Psoas muscle (tissue), 7 donors: ENCODE measurements at regions not wholly inside any gene's neighbourhood (a gene's known extent, or its start where the extent isn't known, plus 50 kb on each side); places are given as distances from the start of the nearest gene placed in this dataset.

Experiments used
- ATAC-seq, 4 donors: fragments of 200-7000 bp; cut with Tn5 transposase; one replicate each; pipeline ENCODE4 v1.9.1; 2020; ENCODE audit warnings: moderate library complexity in 3 of 4, mild to moderate bottlenecking in 2 of 4
- DNase-seq, 2 donors: peaks; one replicate each; pipeline ENCODE4 v3.0.0-alpha.2; 2020
- H3K27ac ChIP-seq: fragments of 200-600 bp; one replicate; pipeline ENCODE4 v1.8.0; 2022
- H3K27me3 ChIP-seq, 3 donors: fragments of 200-600 bp in 1 of 3; one replicate each; pipeline versions ENCODE4 v1.6.1 to v1.8.0; 2013 to 2022; ENCODE audit warnings: low read length in 2 of 3, mild to moderate bottlenecking in 2 of 3, moderate library complexity in 1 of 3; ENCODE audit not compliant: insufficient read depth in 3 of 3
- H3K36me3 ChIP-seq, 2 donors: fragments of 200-600 bp in 1 of 2; one replicate each; pipeline versions ENCODE4 v1.6.1 to v1.8.0; 2013 to 2022; ENCODE audit warnings: low read depth in 1 of 2, mild to moderate bottlenecking in 1 of 2, moderate library complexity in 1 of 2; ENCODE audit not compliant: insufficient read depth in 1 of 2
- H3K4me1 ChIP-seq: fragments of 200-600 bp; one replicate; pipeline ENCODE4 v1.8.0; 2022
- H3K4me3 ChIP-seq: fragments of 200-600 bp; one replicate; pipeline ENCODE4 v1.8.0; 2022; ENCODE audit warnings: mild to moderate bottlenecking
- H3K9me3 ChIP-seq: fragments of 200-600 bp; one replicate; pipeline ENCODE4 v1.8.0; 2022
- WGBS, 3 donors: extraction: QIAGEN DNeasy Blood & Tissue Kit; methylation state at CpG; one replicate each; pipeline versions ENCODE4 v1.1.6 to v1.1.7; 2013; 5-methylcytosine and 5-hydroxymethylcytosine counted together
- intact Hi-C, 2 donors: fragments of 100-400 bp; cut with DNase I; formaldehyde crosslinking; loops; one replicate each; pipeline versions ENCODE4 v1.11.0 to v1.14.2; 2022
- TF ChIP-seq, protein P1 (sequence below): fragments of 200-600 bp; IDR thresholded peaks from one replicate; pipeline ENCODE4 v1.8.0; 2022; ENCODE audit warnings: antibody characterized with exemption
- donor health status: healthy with polysubstance abuse.
- donor health status: DM: no; HTN: no; CAD: no; lungs with moderate emphysema.
- donor health status: Bipolar disorder and iron deficiency.
- donor health status: healthy.
- donor health status: DM: yes; HTN: yes; CAD: no.
- donor health status: DM: no; HTN: no; CAD: no.
- donor health status: DM: yes; HTN: yes; CAD: no.

DNA sequence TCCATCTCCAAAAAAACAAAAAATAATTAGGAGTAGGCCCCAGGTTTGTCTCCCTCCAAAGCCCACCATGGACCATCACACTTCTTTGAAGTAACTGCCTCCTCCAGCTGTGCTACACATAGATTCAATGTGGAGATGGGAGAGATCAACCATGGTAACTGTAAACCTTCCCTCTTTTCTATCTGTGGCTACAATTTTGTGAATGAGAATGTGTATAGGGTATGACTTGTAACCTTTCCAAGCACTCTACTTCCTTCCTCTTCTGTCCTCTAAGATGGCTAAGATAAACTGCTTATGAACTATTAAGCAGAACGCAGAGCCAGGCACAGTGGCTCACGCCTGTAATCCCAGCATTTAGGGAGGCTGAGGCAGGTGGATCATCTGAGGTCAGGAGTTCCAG is 55.5 kb upstream of the ATP11B start:
- ATAC-seq (no peak), DNase-seq (no peak)
- 75 to 85% (median 84%) methylated on average over 2 of the region's 2 CpGs for WGBS, 3 donors
- peaks cover 0 to 4% (median 0%) of the 10 kb centered on the region in 3 donors for H3K27me3 ChIP-seq
- H3K36me3 ChIP-seq = no peaks in the 10 kb centered on the region
- H3K4me3 ChIP-seq = no peak overlapping the region
- H3K9me3 ChIP-seq = no peaks in the 10 kb centered on the region
- peaks cover 12% of the 10 kb centered on the region for H3K4me1 ChIP-seq
- TF ChIP-seq, protein P1, sequence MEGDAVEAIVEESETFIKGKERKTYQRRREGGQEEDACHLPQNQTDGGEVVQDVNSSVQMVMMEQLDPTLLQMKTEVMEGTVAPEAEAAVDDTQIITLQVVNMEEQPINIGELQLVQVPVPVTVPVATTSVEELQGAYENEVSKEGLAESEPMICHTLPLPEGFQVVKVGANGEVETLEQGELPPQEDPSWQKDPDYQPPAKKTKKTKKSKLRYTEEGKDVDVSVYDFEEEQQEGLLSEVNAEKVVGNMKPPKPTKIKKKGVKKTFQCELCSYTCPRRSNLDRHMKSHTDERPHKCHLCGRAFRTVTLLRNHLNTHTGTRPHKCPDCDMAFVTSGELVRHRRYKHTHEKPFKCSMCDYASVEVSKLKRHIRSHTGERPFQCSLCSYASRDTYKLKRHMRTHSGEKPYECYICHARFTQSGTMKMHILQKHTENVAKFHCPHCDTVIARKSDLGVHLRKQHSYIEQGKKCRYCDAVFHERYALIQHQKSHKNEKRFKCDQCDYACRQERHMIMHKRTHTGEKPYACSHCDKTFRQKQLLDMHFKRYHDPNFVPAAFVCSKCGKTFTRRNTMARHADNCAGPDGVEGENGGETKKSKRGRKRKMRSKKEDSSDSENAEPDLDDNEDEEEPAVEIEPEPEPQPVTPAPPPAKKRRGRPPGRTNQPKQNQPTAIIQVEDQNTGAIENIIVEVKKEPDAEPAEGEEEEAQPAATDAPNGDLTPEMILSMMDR = no peak
- intact Hi-C loops = no loop called here
- H3K27ac ChIP-seq = no peak overlapping the region

GRCh38 chr3:182738583-182739411 is 54.5 kb upstream of the ATP11B start:
- WGBS, 3 donors = 82 to 84% (median 83%) methylated on average over 6 of the region's 6 CpGs
- Histone ChIP-seq H3K9me3 (no peaks in the 10 kb centered on the region), H3K27ac (no peak overlapping the region), H3K27me3 (peaks cover 0 to 4% (median 0%) of the 10 kb centered on the region in 3 donors), H3K4me1 (peaks cover 12% of the 10 kb centered on the region), H3K4me3 (peak overlapping the region; percentile 48), H3K36me3 (no peaks in the 10 kb centered on the region)
- intact Hi-C loops = no loop called here
- ATAC-seq (no peak), DNase-seq (no peak)
- TF ChIP-seq, protein P1 = no peak

DNA sequence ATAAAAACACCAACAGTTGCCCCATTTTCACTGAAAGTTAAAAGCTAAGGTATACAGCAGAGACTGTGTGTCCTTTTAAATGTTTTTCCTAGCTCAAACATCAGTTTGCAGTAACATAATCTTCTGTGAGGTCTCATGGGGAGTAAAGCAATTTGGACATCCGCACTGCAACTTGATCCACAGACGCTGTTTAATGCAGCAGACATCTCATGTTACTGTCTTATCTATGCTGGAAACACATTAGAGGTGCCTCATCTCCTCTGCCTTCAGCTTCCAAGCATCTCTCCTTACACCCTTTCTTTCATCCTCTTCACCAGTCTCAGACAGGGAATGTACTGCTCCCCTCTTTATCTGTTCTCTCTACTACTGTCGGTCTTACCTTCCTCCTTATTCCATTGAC is 53.7 kb upstream of the ATP11B start:
- H3K9me3 ChIP-seq = no peaks in the 10 kb centered on the region
- TF ChIP-seq, protein P1 = no peak
- H3K27me3 ChIP-seq = peaks cover 0 to 4% (median 0%) of the 10 kb centered on the region in 3 donors
- H3K36me3 ChIP-seq = no peaks in the 10 kb centered on the region
- ATAC-seq (peak in 2 of 4 donors; percentile 40 to 47), DNase-seq (no peak)
- intact Hi-C loops = loop anchor here in 1 of 2 donors (5.0 kb wide), 1 partner anchor 53 kb away; the partner anchor contains the start of gene ATP11B
- peaks cover 12% of the 10 kb centered on the region for H3K4me1 ChIP-seq
- 14 to 22% (median 19%) methylated on average over 3 of the region's 3 CpGs for WGBS, 3 donors
- peak overlapping the region; percentile 48 for H3K4me3 ChIP-seq
- H3K27ac ChIP-seq = peak overlapping the region; percentile 66

DNA sequence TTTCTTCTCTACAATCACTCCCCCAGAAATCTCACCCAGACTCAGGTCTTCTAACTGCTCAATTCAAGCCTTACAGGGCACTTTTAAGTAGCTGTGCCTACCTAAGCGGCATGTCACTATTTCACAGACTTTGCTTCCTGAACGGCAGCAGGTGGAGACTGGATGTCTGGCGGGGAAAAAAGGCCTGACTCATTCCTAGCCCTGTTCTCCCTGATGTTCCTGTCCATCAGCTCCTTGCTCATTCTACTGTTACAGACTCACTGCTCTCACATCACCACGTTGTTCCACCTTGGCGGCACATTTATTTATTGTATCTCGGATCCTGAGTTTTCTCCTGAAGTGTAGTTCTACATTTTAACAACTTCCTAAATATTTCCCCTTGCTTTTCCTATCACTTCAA is 52.6 kb upstream of the ATP11B start:
- no peak for DNase-seq
- Histone ChIP-seq H3K36me3 (no peaks in the 10 kb centered on the region), H3K4me1 (peaks cover 12% of the 10 kb centered on the region), H3K27ac (peak overlapping the region; percentile 66), H3K9me3 (no peaks in the 10 kb centered on the region), H3K4me3 (peak overlapping the region; percentile 48), H3K27me3 (peaks cover 0 to 4% (median 0%) of the 10 kb centered on the region in 3 donors)
- TF ChIP-seq, protein P1 = no peak
- intact Hi-C loops = loop anchor here in 1 of 2 donors (5.0 kb wide), 1 partner anchor 52 kb away; the partner anchor contains the start of gene ATP11B
- ATAC-seq = peak; percentile 88 to 95 (median 93)
- whole genome bisulfite sequencing, 3 donors = 26 to 39% (median 28%) methylated on average over 6 of the region's 6 CpGs
